ENCODE measurements at regions not wholly inside any gene's neighbourhood (a gene's known extent, or its start where the extent isn't known, plus 50 kb on each side); places are given as distances from the start of the nearest gene placed in this dataset.

DNA sequence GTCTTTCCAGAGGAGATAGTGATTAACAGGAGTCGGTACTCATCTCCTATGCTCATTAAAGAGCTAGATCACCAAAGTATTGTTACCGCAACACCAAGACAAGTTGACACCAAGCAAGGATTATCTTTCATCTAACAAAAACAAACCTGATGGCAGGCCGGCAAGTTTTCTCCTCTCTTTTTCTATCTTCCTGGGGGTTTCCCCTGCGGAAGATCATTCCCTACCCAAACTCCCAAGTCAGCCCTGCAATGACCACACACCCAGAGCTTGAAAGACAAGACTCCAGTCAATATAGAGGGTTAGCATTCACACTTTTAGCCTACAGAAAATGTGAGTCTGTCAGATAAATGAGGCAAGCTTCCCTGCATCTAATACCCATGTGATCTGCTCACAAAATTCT, 312.1 kb downstream of the SOX9 start:
- no peak for TF ChIP-seq POLR2AphosphoS5 (IDR thresholded peaks at IDR 0.05; ENCODE audit: low read depth)
- TF ChIP-seq, protein P1, sequence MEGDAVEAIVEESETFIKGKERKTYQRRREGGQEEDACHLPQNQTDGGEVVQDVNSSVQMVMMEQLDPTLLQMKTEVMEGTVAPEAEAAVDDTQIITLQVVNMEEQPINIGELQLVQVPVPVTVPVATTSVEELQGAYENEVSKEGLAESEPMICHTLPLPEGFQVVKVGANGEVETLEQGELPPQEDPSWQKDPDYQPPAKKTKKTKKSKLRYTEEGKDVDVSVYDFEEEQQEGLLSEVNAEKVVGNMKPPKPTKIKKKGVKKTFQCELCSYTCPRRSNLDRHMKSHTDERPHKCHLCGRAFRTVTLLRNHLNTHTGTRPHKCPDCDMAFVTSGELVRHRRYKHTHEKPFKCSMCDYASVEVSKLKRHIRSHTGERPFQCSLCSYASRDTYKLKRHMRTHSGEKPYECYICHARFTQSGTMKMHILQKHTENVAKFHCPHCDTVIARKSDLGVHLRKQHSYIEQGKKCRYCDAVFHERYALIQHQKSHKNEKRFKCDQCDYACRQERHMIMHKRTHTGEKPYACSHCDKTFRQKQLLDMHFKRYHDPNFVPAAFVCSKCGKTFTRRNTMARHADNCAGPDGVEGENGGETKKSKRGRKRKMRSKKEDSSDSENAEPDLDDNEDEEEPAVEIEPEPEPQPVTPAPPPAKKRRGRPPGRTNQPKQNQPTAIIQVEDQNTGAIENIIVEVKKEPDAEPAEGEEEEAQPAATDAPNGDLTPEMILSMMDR (conservative IDR thresholded peaks at IDR 0.05; ENCODE audit: low read depth in 2 of 2), result no peak
- TF ChIP-seq, protein P2, sequence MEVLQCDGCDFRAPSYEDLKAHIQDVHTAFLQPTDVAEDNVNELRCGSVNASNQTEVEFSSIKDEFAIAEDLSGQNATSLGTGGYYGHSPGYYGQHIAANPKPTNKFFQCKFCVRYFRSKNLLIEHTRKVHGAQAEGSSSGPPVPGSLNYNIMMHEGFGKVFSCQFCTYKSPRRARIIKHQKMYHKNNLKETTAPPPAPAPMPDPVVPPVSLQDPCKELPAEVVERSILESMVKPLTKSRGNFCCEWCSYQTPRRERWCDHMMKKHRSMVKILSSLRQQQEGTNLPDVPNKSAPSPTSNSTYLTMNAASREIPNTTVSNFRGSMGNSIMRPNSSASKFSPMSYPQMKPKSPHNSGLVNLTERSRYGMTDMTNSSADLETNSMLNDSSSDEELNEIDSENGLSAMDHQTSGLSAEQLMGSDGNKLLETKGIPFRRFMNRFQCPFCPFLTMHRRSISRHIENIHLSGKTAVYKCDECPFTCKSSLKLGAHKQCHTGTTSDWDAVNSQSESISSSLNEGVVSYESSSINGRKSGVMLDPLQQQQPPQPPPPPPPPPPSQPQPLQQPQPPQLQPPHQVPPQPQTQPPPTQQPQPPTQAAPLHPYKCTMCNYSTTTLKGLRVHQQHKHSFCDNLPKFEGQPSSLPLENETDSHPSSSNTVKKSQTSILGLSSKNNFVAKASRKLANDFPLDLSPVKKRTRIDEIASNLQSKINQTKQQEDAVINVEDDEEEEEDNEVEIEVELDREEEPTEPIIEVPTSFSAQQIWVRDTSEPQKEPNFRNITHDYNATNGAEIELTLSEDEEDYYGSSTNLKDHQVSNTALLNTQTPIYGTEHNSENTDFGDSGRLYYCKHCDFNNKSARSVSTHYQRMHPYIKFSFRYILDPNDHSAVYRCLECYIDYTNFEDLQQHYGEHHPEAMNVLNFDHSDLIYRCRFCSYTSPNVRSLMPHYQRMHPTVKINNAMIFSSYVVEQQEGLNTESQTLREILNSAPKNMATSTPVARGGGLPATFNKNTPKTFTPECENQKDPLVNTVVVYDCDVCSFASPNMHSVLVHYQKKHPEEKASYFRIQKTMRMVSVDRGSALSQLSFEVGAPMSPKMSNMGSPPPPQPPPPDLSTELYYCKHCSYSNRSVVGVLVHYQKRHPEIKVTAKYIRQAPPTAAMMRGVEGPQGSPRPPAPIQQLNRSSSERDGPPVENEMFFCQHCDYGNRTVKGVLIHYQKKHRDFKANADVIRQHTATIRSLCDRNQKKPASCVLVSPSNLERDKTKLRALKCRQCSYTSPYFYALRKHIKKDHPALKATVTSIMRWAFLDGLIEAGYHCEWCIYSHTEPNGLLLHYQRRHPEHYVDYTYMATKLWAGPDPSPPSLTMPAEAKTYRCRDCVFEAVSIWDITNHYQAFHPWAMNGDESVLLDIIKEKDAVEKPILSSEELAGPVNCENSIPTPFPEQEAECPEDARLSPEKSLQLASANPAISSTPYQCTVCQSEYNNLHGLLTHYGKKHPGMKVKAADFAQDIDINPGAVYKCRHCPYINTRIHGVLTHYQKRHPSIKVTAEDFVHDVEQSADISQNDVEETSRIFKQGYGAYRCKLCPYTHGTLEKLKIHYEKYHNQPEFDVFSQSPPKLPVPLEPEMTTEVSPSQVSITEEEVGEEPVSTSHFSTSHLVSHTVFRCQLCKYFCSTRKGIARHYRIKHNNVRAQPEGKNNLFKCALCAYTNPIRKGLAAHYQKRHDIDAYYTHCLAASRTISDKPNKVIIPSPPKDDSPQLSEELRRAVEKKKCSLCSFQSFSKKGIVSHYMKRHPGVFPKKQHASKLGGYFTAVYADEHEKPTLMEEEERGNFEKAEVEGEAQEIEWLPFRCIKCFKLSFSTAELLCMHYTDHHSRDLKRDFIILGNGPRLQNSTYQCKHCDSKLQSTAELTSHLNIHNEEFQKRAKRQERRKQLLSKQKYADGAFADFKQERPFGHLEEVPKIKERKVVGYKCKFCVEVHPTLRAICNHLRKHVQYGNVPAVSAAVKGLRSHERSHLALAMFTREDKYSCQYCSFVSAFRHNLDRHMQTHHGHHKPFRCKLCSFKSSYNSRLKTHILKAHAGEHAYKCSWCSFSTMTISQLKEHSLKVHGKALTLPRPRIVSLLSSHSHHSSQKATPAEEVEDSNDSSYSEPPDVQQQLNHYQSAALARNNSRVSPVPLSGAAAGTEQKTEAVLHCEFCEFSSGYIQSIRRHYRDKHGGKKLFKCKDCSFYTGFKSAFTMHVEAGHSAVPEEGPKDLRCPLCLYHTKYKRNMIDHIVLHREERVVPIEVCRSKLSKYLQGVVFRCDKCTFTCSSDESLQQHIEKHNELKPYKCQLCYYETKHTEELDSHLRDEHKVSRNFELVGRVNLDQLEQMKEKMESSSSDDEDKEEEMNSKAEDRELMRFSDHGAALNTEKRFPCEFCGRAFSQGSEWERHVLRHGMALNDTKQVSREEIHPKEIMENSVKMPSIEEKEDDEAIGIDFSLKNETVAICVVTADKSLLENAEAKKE (CRISPR knock-in tag; IDR thresholded peaks at IDR 0.05), result no peak
- TF ChIP-seq EZH2 (IDR thresholded peaks at IDR 0.05; ENCODE audit: low read depth, unreplicated experiment), result no peak
- TF ChIP-seq CREB1 (CRISPR knock-in tag; IDR thresholded peaks at IDR 0.05; ENCODE audit: low read depth), result no peak
- TF ChIP-seq, protein P3, sequence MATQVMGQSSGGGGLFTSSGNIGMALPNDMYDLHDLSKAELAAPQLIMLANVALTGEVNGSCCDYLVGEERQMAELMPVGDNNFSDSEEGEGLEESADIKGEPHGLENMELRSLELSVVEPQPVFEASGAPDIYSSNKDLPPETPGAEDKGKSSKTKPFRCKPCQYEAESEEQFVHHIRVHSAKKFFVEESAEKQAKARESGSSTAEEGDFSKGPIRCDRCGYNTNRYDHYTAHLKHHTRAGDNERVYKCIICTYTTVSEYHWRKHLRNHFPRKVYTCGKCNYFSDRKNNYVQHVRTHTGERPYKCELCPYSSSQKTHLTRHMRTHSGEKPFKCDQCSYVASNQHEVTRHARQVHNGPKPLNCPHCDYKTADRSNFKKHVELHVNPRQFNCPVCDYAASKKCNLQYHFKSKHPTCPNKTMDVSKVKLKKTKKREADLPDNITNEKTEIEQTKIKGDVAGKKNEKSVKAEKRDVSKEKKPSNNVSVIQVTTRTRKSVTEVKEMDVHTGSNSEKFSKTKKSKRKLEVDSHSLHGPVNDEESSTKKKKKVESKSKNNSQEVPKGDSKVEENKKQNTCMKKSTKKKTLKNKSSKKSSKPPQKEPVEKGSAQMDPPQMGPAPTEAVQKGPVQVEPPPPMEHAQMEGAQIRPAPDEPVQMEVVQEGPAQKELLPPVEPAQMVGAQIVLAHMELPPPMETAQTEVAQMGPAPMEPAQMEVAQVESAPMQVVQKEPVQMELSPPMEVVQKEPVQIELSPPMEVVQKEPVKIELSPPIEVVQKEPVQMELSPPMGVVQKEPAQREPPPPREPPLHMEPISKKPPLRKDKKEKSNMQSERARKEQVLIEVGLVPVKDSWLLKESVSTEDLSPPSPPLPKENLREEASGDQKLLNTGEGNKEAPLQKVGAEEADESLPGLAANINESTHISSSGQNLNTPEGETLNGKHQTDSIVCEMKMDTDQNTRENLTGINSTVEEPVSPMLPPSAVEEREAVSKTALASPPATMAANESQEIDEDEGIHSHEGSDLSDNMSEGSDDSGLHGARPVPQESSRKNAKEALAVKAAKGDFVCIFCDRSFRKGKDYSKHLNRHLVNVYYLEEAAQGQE (IDR thresholded peaks at IDR 0.05; ENCODE audit: unreplicated experiment), result no peak
- TF ChIP-seq EZH2phosphoT487 (IDR thresholded peaks at IDR 0.05; ENCODE audit: unreplicated experiment), result no peak
- no peak for TF ChIP-seq ZNF331 (CRISPR knock-in tag; IDR thresholded peaks at IDR 0.05; ENCODE audit: low read depth)
- TF ChIP-seq NANOG (IDR thresholded peaks at IDR 0.05; ENCODE audit: borderline replicate concordance), result no peak

Data from GM23338 (cell line).